Neuronal stem cell (in vitro differentiated cells): ENCODE measurements at regions not wholly inside any gene's neighbourhood (a gene's known extent, or its start where the extent isn't known, plus 50 kb on each side); places are given as distances from the start of the nearest gene placed in this dataset.

Experiments
- DNase-seq: peaks from one replicate; pipeline ENCODE4 v3.0.0-alpha.2; 2013; ENCODE audit warnings: low spot score
- H2AFZ ChIP-seq: one replicate; pipeline ENCODE4 v1.6.1; 2013; ENCODE audit warnings: mild to moderate bottlenecking, low read length, inconsistent platforms
- H2AK5ac ChIP-seq: 2 replicates; pipeline ENCODE4 v1.6.1; 2013; ENCODE audit warnings: low read depth, mild to moderate bottlenecking, inconsistent platforms, low read length, moderate library complexity, mixed read lengths
- H2BK120ac ChIP-seq: 2 replicates; pipeline ENCODE4 v1.6.1; 2013; ENCODE audit warnings: low read depth, mild to moderate bottlenecking, inconsistent platforms, low read length, moderate library complexity, mixed read lengths
- H2BK12ac ChIP-seq: one replicate; pipeline ENCODE4 v1.6.1; 2013; ENCODE audit warnings: low read length, inconsistent platforms
- H2BK15ac ChIP-seq: 2 replicates; pipeline ENCODE4 v1.6.1; 2013; ENCODE audit warnings: mild to moderate bottlenecking, low read length, inconsistent platforms, mixed read lengths
- H2BK5ac ChIP-seq: one replicate; pipeline ENCODE4 v1.6.1; 2013; ENCODE audit warnings: inconsistent platforms, mild to moderate bottlenecking, low read length, moderate library complexity
- H3K14ac ChIP-seq: one replicate; pipeline ENCODE4 v1.6.1; 2013; ENCODE audit warnings: low read length, inconsistent platforms
- H3K18ac ChIP-seq: 2 replicates; pipeline ENCODE4 v1.6.1; 2013; ENCODE audit warnings: low read length, inconsistent platforms
- H3K23ac ChIP-seq: 2 replicates; pipeline ENCODE4 v1.6.1; 2013; ENCODE audit warnings: low read depth, mild to moderate bottlenecking, mixed read lengths, low read length, inconsistent platforms; ENCODE audit not compliant: poor library complexity
- H3K27ac ChIP-seq: replicated peaks from 3 replicates; pipeline ENCODE4 v1.5.1; 2013; ENCODE audit warnings: low read length, inconsistent platforms
- H3K27me3 ChIP-seq, 3 experiments: 2 replicates each; pipeline ENCODE4 v1.6.1; 2013; ENCODE audit warnings: low read length in 3 of 3, mild to moderate bottlenecking in 2 of 3, inconsistent platforms in 1 of 3, low read depth in 1 of 3, mixed read lengths in 1 of 3, moderate library complexity in 1 of 3; ENCODE audit not compliant: control insufficient read depth in 3 of 3, insufficient read depth in 3 of 3
- H3K36me3 ChIP-seq, 2 donors: replicated peaks in 1 of 2; 2 replicates each; pipeline ENCODE4 v1.6.1; 2013; ENCODE audit warnings: low read length in 2 of 2; ENCODE audit not compliant: control insufficient read depth in 2 of 2, insufficient read depth in 2 of 2
- H3K4ac ChIP-seq: 2 replicates; pipeline ENCODE4 v1.6.1; 2013; ENCODE audit warnings: inconsistent platforms, mild to moderate bottlenecking, low read length, moderate library complexity
- H3K4me1 ChIP-seq, 2 donors: 1 replicate in 1 of 2; 2 replicates in 1 of 2; pipeline ENCODE4 v1.6.1; 2013; ENCODE audit warnings: low read length in 2 of 2, low read depth in 1 of 2; ENCODE audit not compliant: control insufficient read depth in 2 of 2, insufficient read depth in 1 of 2
- H3K4me2 ChIP-seq: one replicate; pipeline ENCODE4 v1.6.1; 2013; ENCODE audit warnings: mild to moderate bottlenecking, low read length, inconsistent platforms; ENCODE audit not compliant: insufficient read depth, poor library complexity, severe bottlenecking
- H3K4me3 ChIP-seq, 2 donors: 2 replicates each; pipeline ENCODE4 v1.5.1; 2013; ENCODE audit warnings: low read length in 2 of 2, mild to moderate bottlenecking in 2 of 2, inconsistent platforms in 1 of 2, moderate library complexity in 1 of 2
- H3K79me1 ChIP-seq: one replicate; pipeline ENCODE4 v1.6.1; 2013; ENCODE audit warnings: low read depth, mild to moderate bottlenecking, inconsistent platforms, low read length, moderate library complexity
- H3K9ac ChIP-seq: one replicate; pipeline ENCODE4 v1.6.1; 2013; ENCODE audit warnings: mild to moderate bottlenecking, low read depth, low read length, inconsistent platforms; ENCODE audit not compliant: poor library complexity
- H3K9me3 ChIP-seq, 2 donors: replicated peaks in 1 of 2; 2 replicates each; pipeline versions ENCODE3 to v1.6.1; 2013; ENCODE audit warnings: low read length in 2 of 2, mild to moderate bottlenecking in 2 of 2, inconsistent platforms in 1 of 2, low read depth in 1 of 2, mixed read lengths in 1 of 2, moderate library complexity in 1 of 2; ENCODE audit not compliant: control insufficient read depth in 2 of 2, insufficient read depth in 1 of 2
- H4K8ac ChIP-seq: one replicate; pipeline ENCODE4 v1.6.1; 2013; ENCODE audit warnings: low read depth, mild to moderate bottlenecking, inconsistent platforms, low read length, moderate library complexity
- H4K91ac ChIP-seq: one replicate; pipeline ENCODE4 v1.6.1; 2013; ENCODE audit warnings: low read length, low read depth, mild to moderate bottlenecking, inconsistent platforms; ENCODE audit not compliant: poor library complexity
- WGBS, 2 donors: extraction: QIAGEN DNeasy Blood & Tissue Kit; methylation state at CpG; one replicate each; pipeline ENCODE4 v1.1.7; 2013; ENCODE audit warnings: missing lambda C conversion rate in 2 of 2, mixed read lengths in 1 of 2; ENCODE audit not compliant: insufficient read length in 2 of 2, insufficient replicate concordance in 1 of 2; ENCODE audit errors: extremely low coverage in 2 of 2; 5-methylcytosine and 5-hydroxymethylcytosine counted together

- Histone ChIP-seq H2AK5ac (no peak overlapping the region), H3K23ac (no peak overlapping the region), H2BK12ac (no peak overlapping the region), H3K9me3 (peaks cover 0 to 2% of the 10 kb centered on the region in 2 donors), H2BK120ac (no peak overlapping the region), H4K91ac (no peak overlapping the region), H3K4ac (no peak overlapping the region), H3K4me1 (peaks cover 0 to 2% of the 10 kb centered on the region in 2 donors), H3K27me3 (no peaks in the 10 kb centered on the region), H3K14ac (no peak overlapping the region), H4K8ac (no peak overlapping the region), H3K18ac (no peak overlapping the region), H3K27ac (no peak overlapping the region), H3K9ac (no peak overlapping the region), H3K79me1 (no peaks in the 10 kb centered on the region), H2BK15ac (no peak overlapping the region), H2AFZ (no peak overlapping the region), H2BK5ac (no peak overlapping the region), H3K4me2 (no peak overlapping the region), H3K36me3 (no peaks in the 10 kb centered on the region), H3K4me3 (no peak overlapping the region)
- no CpG with 5 or more reads among the region's 3 CpGs for WGBS, 2 donors
- DNase-seq, result no peak
Measured at GRCh38 chr12:118467641-118468305, 91.4 kb downstream of the SUDS3 start.

GRCh38 chr12:118472940-118473339 is 96.6 kb downstream of the SUDS3 start:
- Histone ChIP-seq H3K4me1 (no peaks in the 10 kb centered on the region), H3K9ac (no peak overlapping the region), H3K27ac (no peak overlapping the region), H3K4ac (no peak overlapping the region), H2AK5ac (no peak overlapping the region), H3K79me1 (no peaks in the 10 kb centered on the region), H3K18ac (no peak overlapping the region), H4K8ac (no peak overlapping the region), H2BK15ac (no peak overlapping the region), H3K23ac (no peak overlapping the region), H2BK12ac (no peak overlapping the region), H3K9me3 (peaks cover 0 to 2% of the 10 kb centered on the region in 2 donors), H3K4me2 (no peak overlapping the region), H3K27me3 (no peaks in the 10 kb centered on the region), H3K14ac (no peak overlapping the region), H3K4me3 (no peak overlapping the region), H3K36me3 (no peaks in the 10 kb centered on the region), H2AFZ (no peak overlapping the region), H2BK120ac (no peak overlapping the region), H4K91ac (no peak overlapping the region), H2BK5ac (no peak overlapping the region)
- no peak for DNase-seq
- WGBS, 2 donors, result no CpG with 5 or more reads among the region's 1 CpG

DNA sequence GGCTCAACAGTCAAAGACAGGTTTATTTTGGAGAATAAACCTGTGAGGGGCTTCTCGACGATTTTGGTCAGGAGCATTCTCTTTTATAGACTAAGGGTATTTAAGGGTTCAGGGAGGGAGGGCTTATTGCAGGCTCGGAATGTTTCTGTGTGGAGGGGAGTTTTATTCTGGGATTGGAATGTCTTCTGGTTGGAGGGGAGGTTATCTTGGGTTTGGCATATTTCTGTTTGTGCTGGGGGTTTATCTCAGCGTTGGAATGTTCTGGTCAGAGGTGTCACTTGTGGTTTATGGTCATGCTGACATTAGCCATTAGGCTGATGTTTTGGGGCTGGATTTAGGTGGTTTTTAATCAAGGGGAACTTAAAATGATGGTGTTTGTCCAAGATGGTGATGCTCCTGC is 103.9 kb downstream of the SUDS3 start:
- Histone ChIP-seq H3K14ac (no peak overlapping the region), H2BK12ac (no peak overlapping the region), H3K4me1 (no peaks in the 10 kb centered on the region), H3K4me2 (no peak overlapping the region), H4K91ac (no peak overlapping the region), H2BK15ac (no peak overlapping the region), H3K27me3 (no peaks in the 10 kb centered on the region), H3K79me1 (no peaks in the 10 kb centered on the region), H2AFZ (no peak overlapping the region), H2BK5ac (no peak overlapping the region), H3K4ac (no peak overlapping the region), H3K23ac (no peak overlapping the region), H3K27ac (no peak overlapping the region), H3K9me3 (peaks cover 0 to 4% of the 10 kb centered on the region in 2 donors), H3K36me3 (no peaks in the 10 kb centered on the region), H3K18ac (no peak overlapping the region), H2AK5ac (no peak overlapping the region), H3K4me3 (no peak overlapping the region), H4K8ac (no peak overlapping the region), H2BK120ac (no peak overlapping the region), H3K9ac (no peak overlapping the region)
- no peak for DNase-seq
- WGBS, 2 donors, result no CpG with 5 or more reads among the region's 4 CpGs

GRCh38 chr12:118488034-118488433 is 111.7 kb downstream of the SUDS3 start:
- WGBS, 2 donors, result no CpG with 5 or more reads among the region's 2 CpGs
- H2AFZ ChIP-seq, result no peak overlapping the region
- H3K23ac ChIP-seq, result no peak overlapping the region
- no peak overlapping the region for H3K27ac ChIP-seq
- no peak overlapping the region for H4K91ac ChIP-seq
- H3K4me1 ChIP-seq, result no peaks in the 10 kb centered on the region
- no peak overlapping the region for H2BK120ac ChIP-seq
- H3K36me3 ChIP-seq, result no peaks in the 10 kb centered on the region
- no peak overlapping the region for H3K14ac ChIP-seq
- H3K9me3 ChIP-seq, result peaks cover 0 to 6% of the 10 kb centered on the region in 2 donors
- no peak overlapping the region for H3K9ac ChIP-seq
- H3K79me1 ChIP-seq, result no peaks in the 10 kb centered on the region
- no peak overlapping the region for H2BK12ac ChIP-seq
- no peak overlapping the region for H2AK5ac ChIP-seq
- H4K8ac ChIP-seq, result no peak overlapping the region
- H3K18ac ChIP-seq, result no peak overlapping the region
- DNase-seq, result no peak
- H3K4me2 ChIP-seq, result no peak overlapping the region
- no peak overlapping the region for H2BK5ac ChIP-seq
- H3K27me3 ChIP-seq, result no peaks in the 10 kb centered on the region
- H2BK15ac ChIP-seq, result no peak overlapping the region
- no peak overlapping the region for H3K4ac ChIP-seq
- no peak overlapping the region for H3K4me3 ChIP-seq
